ENCODE measurements at regions not wholly inside any gene's neighbourhood (a gene's known extent, or its start where the extent isn't known, plus 50 kb on each side); places are given as distances from the start of the nearest gene placed in this dataset.

DNA sequence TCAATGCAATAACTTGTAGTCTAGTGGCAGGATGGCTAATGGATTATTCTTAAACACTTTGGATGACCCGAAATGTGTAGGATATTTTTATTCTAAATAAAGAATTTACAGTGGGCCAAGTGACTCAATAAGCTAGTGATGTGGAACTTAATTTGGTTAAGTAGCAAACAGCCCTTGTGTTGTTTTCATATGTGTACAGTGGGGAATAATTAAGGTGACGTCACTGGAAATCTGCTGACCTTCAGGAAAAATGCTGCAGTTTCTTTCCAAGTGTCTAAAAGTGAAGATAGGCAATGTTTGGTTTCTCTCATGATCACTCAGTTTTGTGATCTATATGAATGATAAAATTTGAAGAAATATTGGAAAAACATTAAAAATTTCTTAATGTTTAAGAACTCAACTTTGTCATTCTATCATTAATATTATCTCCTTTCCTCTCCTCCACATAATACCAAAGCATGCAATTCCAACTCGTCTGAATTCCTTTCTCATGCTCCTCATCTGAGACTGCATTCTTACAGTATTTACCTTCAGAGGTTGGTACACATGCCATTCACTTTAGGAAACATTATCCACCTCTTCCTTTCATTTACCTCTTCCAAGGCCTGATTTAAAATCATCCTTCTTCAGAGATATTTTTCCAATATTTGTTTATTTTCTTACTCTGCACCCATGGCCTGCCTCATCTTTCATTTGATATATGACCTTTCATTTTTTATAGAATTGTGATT, 414.6 kb upstream of the ARPP21 start:
- no peak overlapping the region for H3K27ac Mint-ChIP-seq (ENCODE audit: unreplicated experiment)
- no peaks in the 10 kb centered on the region for H3K36me3 Mint-ChIP-seq (ENCODE audit: low read depth)
- no peak for TF ChIP-seq CTCF (conservative IDR thresholded peaks at IDR 0.05)
- no peaks in the 10 kb centered on the region for H3K4me1 Mint-ChIP-seq
- H3K27me3 Mint-ChIP-seq (ENCODE audit: low read depth): no peaks in the 10 kb centered on the region
- H3K9me3 Mint-ChIP-seq: no peaks in the 10 kb centered on the region
- no peak overlapping the region for H3K4me3 Mint-ChIP-seq
- DNase-seq (ENCODE audit: low read depth, low spot score): no peak

GRCh38 chr3:35241236-35241635, 398.1 kb upstream of the ARPP21 start:
- Mint-ChIP-seq H3K36me3 (ENCODE audit: low read depth) (no peaks in the 10 kb centered on the region), H3K4me1 (peaks cover 7% of the 10 kb centered on the region), H3K9me3 (no peaks in the 10 kb centered on the region), H3K4me3 (no peak overlapping the region), H3K27ac (ENCODE audit: unreplicated experiment) (no peak overlapping the region), H3K27me3 (ENCODE audit: low read depth) (no peaks in the 10 kb centered on the region)
- DNase-seq (ENCODE audit: low read depth, low spot score): no peak
- no peak for TF ChIP-seq CTCF (conservative IDR thresholded peaks at IDR 0.05)

DNA sequence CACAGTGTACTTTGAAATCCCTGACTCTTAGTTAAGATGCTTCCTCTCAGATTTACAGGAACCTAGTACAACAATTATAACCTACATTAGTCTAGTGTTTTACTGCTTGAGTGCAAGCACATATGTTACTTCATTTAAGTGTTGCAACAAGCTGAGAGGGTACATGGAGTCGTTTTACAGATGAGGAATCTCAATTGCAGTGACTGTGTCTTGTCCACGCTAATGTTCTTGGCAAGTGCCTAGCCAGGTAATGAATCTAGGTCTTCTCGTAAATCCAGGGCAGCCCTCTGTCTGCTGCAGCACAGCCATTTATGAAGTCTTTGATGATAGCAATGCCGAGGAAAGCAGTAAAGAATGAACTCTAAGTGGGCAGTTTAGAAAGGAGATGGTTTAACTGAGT, 384.4 kb upstream of the ARPP21 start:
- Mint-ChIP-seq H3K27ac (ENCODE audit: unreplicated experiment) (no peak overlapping the region), H3K27me3 (ENCODE audit: low read depth) (peaks cover 3% of the 10 kb centered on the region), H3K9me3 (no peaks in the 10 kb centered on the region), H3K4me1 (peaks cover 5% of the 10 kb centered on the region), H3K36me3 (ENCODE audit: low read depth) (no peaks in the 10 kb centered on the region), H3K4me3 (no peak overlapping the region)
- TF ChIP-seq CTCF (conservative IDR thresholded peaks at IDR 0.05): no peak
- no peak for DNase-seq (ENCODE audit: low read depth, low spot score)

DNA sequence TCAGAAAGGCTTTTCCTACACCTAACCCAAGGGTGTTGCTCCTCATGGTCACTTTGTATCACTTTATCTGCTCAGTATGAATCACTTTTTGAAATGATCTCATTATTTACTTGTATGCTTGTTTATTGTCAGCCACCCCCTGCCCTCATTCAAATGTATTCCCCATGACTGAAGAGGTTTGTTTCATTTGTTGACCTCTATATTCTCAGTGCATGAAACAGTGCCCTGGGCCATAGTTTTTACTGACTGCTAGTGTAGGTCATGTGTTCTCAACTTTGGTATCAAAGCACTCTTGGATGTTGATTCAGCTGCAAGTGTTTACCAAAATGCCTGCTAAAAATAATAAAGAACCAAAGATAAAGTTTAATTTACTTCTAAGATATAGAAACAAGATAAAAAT, 381.7 kb upstream of the ARPP21 start:
- Mint-ChIP-seq H3K9me3 (no peaks in the 10 kb centered on the region), H3K4me1 (peaks cover 5% of the 10 kb centered on the region), H3K36me3 (ENCODE audit: low read depth) (no peaks in the 10 kb centered on the region), H3K27me3 (ENCODE audit: low read depth) (peaks cover 3% of the 10 kb centered on the region), H3K4me3 (no peak overlapping the region), H3K27ac (ENCODE audit: unreplicated experiment) (no peak overlapping the region)
- no peak for DNase-seq (ENCODE audit: low read depth, low spot score)
- TF ChIP-seq CTCF (conservative IDR thresholded peaks at IDR 0.05): no peak

- Mint-ChIP-seq H3K4me1 (peaks cover 4% of the 10 kb centered on the region), H3K27me3 (ENCODE audit: low read depth) (no peaks in the 10 kb centered on the region), H3K36me3 (ENCODE audit: low read depth) (no peaks in the 10 kb centered on the region), H3K9me3 (no peaks in the 10 kb centered on the region), H3K4me3 (no peak overlapping the region), H3K27ac (ENCODE audit: unreplicated experiment) (no peak overlapping the region)
- no peak for TF ChIP-seq CTCF (conservative IDR thresholded peaks at IDR 0.05)
- DNase-seq (ENCODE audit: low read depth, low spot score): no peak
Measured at GRCh38 chr3:35262406-35262805, 376.9 kb upstream of the ARPP21 start.
